Dedifferentiated amniotic fluid mesenchymal stem cell (primary cell): ENCODE measurements at regions not wholly inside any gene's neighbourhood (a gene's known extent, or its start where the extent isn't known, plus 50 kb on each side); places are given as distances from the start of the nearest gene placed in this dataset.

Experiments used
- DNase-seq: peaks from one replicate; pipeline ENCODE4 v3.0.0-alpha.2; 2016; ENCODE audit errors: extremely low spot score

DNA sequence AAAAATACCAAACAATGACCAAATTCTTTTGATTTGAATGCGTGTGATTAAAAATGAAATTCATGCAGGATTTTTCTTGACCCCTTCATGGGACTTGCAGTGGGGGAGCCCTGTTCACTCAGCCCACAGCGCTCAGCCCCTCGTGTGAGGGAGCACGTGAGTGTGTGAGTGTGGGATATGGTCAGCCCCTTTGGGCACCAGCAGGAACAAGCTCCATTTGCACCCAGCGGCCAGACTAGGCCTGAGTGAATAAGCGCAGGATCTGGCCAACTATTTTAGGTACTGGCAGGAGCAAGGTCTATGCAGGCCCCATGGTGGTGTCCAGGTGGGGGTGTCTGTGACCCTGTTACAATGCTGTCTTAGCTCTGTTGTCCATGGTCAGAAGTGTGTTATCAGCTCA is 1631.2 kb downstream of the BRINP3 start:
- no peak for DNase-seq

GRCh38 chr1:188857526-188858087 is 1620.1 kb downstream of the BRINP3 start:
- DNase-seq, result no peak

DNA sequence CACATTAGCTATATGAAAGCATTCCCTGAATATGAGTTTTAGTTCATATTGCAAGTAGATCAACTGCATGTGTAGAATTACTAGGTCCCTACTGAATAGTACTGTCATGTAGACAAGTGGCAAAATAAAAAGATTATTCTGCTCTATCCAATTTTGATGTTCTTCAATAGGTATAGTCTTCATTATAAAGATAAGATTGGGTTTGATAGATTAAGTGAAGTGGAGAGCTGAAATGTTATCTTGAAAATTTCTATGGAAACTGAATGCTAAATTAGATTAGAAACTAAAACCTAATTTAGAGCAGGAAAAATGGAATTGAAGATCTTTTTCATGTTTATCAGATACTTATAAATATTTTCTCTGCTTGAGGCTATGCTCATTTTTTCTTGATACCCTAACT is 1610.0 kb downstream of the BRINP3 start:
- no peak for DNase-seq

DNA sequence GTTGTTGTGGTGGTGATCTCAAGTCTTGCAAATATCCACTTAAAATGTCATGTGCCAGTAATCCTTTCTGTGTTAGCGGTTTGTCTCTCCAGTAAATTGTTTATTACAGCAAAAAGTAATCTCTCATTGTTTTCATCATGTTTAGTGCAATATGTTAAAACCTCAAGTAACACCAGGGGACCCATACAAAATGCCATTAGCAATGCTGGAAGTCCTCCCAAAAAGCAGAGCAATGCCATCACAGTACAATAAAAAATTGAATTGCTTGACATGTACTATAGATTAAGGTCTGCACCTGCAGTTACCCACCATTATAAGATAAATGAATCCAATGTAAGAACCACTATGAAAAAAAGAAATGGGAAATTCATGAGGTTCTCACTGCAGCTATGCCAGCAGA is 1606.5 kb downstream of the BRINP3 start:
- no peak for DNase-seq

DNA sequence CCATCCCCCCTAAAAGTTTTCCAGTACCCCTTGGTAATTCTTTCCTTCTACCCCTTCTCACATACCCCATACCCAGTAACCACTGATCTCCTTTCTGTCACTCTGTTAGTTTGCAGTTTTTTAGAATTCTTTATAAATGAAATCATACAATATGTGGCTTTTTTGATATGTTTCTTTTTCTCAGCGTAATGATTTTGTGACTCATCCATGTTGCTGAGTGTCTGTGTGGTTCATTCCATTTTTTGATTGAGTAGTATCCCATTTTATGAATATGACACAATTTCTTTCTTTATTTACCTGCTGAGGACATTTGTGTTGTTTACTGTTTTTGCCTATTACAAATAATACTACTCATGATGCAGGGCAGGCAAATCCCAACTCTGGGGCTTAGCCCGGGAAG is 1605.3 kb downstream of the BRINP3 start:
- DNase-seq, result no peak

DNA sequence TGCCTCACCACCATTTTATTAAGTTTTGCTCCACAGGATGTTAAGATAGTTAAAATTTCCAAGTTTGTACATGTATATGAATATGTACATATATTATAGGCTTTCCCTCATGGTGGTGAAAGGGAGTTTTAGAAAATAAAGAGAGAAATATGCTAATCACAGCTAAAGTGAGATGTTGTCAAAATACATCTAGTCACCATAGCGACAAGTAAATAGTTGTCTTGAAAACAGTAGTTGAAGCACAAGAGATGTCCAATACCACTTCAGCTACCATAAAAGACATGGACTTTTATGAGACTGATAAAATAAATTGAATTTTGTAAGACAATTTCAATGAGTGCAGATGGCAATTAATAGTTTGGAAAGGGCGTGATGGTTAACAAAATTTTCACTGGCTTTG is 1600.0 kb downstream of the BRINP3 start:
- DNase-seq, result no peak

DNA sequence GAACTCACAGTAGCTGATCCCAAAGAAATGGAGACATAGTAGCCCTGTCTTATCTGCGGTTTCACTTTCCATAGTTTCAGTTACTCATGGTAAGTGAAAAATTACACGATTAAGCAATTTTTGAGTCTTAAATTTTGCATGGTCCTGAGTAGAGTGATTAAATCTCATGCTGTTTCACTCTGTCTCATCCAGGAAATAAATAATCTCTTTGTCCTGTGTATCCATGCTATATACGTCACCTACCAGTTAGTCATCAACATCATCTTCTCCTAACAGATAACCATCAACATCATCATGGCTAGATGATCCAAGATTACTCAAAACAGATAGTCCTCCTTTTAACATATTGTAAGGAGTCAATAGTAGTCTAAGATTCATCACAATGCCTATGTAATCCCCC is 1589.3 kb downstream of the BRINP3 start:
- no peak for DNase-seq

GRCh38 chr1:188889166-188889565 is 1588.5 kb downstream of the BRINP3 start:
- no peak for DNase-seq

DNA sequence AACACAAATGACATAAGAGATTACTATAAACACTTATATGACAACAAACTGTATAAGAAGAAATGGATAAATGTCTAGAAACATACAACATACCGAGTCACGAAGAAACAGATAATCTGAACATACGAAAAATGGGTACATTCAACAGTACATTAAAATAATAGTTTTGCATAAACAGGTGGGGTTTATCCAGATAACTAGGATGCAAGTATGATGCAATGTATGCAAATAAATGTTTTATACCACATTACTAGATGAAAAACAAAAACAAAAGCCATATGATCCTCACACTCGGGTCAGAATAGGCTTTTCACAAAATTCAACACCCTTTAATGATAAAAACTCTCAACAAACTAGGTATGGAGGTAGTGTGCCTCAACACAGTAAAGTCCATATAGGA is 1585.7 kb downstream of the BRINP3 start:
- no peak for DNase-seq

GRCh38 chr1:188895611-188896010 is 1582.1 kb downstream of the BRINP3 start:
- no peak for DNase-seq

DNA sequence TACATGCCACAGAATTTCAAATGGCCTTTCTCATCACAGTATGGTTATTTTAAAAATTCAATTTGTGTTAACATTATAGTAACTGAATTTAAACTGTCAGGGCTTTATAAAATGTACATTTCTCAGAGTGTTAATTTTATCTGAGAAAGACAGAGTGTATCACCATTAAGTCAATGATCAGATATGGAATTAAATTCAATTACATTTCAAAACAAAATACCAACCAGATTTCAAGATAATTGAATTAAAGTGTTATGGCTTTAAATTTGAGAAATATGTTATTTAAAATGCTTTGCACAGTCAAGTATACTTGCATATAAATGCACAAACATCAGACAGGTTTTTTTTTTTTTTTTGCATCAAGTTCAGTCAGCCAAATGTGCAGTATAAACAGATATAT is 1574.4 kb downstream of the BRINP3 start:
- DNase-seq, result no peak

GRCh38 chr1:188904201-188904600 is 1573.5 kb downstream of the BRINP3 start:
- no peak for DNase-seq

- no peak for DNase-seq
These were observed 1570.6 kb downstream of the BRINP3 start for GRCh38 chr1:188906921-188907641.

DNA sequence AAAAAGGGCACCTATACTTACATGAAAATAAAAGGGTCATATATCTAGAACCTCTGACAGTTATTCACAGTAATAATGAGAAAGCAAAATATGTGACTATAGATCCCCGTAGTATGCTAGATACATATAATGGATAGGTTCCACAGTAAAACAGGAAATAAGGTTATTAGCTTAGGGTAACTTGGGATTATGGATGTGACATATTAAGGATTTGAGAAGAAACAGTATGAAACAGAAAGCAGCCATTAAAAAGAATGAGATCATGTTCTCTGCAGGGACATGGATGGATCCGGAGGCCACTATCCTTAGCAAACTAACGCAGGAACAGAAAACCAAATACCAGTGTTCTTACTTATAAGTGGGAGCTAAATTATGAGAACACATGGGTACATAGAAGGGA is 1547.3 kb downstream of the BRINP3 start:
- no peak for DNase-seq

DNA sequence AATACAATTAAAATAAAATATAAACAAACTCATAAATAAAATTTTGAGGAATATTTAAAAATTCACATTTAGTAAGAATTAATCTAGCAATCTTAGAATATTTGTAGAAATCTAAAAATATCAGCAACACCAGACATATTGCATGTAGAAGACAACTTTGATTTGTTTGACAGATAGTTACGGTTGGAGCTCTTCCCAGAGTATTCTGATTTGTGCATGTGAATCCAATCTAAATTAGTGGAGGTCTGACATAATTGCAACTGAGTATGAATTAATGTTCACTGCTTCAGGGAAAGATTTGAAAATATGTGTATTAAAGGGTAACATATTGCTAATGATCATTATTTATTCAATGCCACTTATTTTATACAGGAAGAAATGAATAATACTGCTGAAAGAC is 1546.2 kb downstream of the BRINP3 start:
- no peak for DNase-seq

- DNase-seq, result no peak
These were observed 1539.6 kb downstream of the BRINP3 start for GRCh38 chr1:188937965-188938551.

DNA sequence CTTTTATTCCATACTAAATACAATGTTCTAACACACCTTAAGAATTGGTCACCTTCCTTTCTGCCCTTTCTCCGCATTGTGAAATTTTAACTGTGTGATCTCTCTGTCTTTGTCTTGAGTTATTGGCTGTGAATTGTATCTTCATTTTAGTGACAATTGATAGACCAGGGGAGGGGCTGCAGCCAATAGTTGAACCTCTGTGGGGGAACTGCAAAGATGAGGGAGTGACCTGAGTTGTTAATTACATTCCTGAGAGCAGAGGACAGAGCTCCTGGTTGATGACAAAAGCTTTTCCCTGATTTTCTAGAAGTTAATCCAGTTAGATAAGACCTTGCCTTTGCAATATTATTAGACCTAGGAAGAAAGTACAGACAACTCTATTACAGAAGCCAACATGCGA is 1535.7 kb downstream of the BRINP3 start:
- DNase-seq, result no peak

DNA sequence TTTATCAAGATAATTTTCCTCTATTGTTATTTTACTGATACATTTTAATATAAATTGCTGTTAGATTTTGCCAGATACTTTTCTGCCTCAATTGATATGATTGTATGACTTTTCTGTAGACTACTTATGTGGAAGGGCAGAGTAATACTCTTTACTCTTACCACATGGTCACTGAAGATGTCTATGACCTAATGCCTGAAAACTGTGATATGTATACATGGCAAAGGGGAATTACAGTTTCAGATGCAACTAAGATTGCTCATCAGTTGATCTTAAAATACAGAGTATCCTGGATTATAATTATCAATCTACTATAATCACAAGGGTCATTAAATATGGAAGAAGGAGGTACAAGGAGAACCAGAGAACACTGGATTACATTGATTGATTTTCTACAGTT is 1528.0 kb downstream of the BRINP3 start:
- no peak for DNase-seq

DNA sequence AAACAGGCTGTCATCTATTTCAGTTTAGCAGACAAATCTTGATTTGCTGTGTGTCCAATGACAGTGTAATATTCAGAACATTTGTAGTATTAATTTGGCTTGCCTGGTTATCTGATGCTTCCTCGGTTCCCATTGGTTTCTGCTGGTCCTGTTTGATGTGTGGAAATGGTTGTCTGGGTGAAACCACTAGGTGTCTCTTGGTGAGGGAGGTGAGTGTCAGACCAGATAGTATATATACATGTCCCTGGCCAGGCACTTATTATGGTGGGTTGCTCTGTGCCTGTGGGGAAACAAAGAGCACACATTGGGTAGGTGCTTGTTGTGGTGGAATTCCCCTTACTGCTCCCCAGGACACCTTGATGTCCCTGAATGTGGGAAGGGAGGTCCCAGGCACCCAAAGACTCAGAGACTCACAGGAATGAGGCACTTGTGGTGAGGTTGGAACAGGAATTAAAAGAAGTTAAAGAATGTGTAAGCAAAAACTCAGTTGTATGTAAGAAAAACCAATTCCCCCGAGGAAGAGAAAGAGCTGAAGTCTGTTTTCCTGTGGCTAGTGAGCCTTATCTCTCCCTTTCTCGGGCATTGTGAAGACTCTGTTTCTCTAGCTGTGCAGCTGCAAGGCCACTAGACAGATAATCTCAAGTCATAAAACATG is 1519.1 kb downstream of the BRINP3 start:
- peak; percentile 18 for DNase-seq

GRCh38 chr1:188986745-188987417 is 1490.8 kb downstream of the BRINP3 start:
- no peak for DNase-seq

DNA sequence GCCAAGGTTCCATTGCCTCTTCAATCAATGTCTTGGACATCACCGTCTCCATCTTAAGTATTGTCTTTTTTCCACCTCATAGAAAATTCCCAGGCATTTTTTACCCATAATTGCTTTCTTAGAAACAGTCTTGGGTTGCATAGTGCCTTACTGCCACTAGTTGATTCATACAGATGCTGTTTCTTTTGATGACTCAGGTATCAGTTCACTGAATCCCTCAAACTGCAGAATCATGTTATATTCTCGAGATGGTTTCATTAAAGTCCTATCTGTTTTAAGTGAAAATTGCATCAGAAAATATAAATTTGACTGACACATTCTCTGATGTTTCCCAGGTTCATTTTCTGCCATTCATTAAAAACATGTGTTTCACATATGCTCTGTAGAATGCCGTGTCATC is 1489.1 kb downstream of the BRINP3 start:
- no peak for DNase-seq

GRCh38 chr1:188991221-188991930 is 1486.3 kb downstream of the BRINP3 start:
- DNase-seq, result no peak
